HepG2 (cell line): ENCODE measurements at regions not wholly inside any gene's neighbourhood (a gene's known extent, or its start where the extent isn't known, plus 50 kb on each side); places are given as distances from the start of the nearest gene placed in this dataset.

Source experiments
- ATAC-seq: fragments of 200-7000 bp; cut with Tn5 transposase; 3 replicates; pipeline ENCODE4 v1.9.1; 2020; ENCODE audit warnings: mild to moderate bottlenecking, moderate library complexity
- BruUV-seq: library from RNA; stranded (reverse); fragments of 400-500 nt; replicated peaks from 2 replicates; lab custom pipeline; 2021; lab: Mats Ljungman, UMichigan
- CTCF ChIA-PET: fragments of 300-600 bp; formaldehyde crosslinking; extraction: SDS; loops from one replicate; lab custom pipeline; 2021; ENCODE audit warnings: low total read pairs, inconsistent platforms, low intra/inter-chr PET ratio; lab: Yijun Ruan, JAX
- POLR2A ChIA-PET: fragments of 350-600 bp; sonication (Branson Sonifier 250); formaldehyde crosslinking; loops from one replicate; lab custom pipeline; 2020; ENCODE audit warnings: antibody characterized with exemption, inconsistent platforms; lab: Yijun Ruan, JAX
- DNase-seq: peaks from one replicate; pipeline ENCODE4 v3.0.0-alpha.2; 2015; ENCODE audit warnings: low spot score
- FAIRE-seq: peaks from 3 replicates; lab custom pipeline; 2011; peaks lifted over from hg19 to GRCh38; lab: Jason Lieb, UNC
- H2AFZ ChIP-seq: one replicate; pipeline ENCODE4 v1.6.1; 2011; ENCODE audit warnings: low read length, inconsistent platforms
- H3K27ac ChIP-seq: fragments of 300-600 bp; 3 replicates; pipeline ENCODE4 v1.8.0; 2011; ENCODE audit warnings: mixed run types, mild to moderate bottlenecking, mixed read lengths, low read length, inconsistent platforms; ENCODE audit not compliant: insufficient read depth; ENCODE audit errors: extremely low read length
- H3K27me3 ChIP-seq, 2 experiments: fragments of 200-600 bp in 1 of 2; 2 replicates in 1 of 2; 3 replicates in 1 of 2; pipeline versions ENCODE4 v1.6.0 to v1.8.0; 2011; ENCODE audit warnings: low read length in 2 of 2, mild to moderate bottlenecking in 2 of 2, moderate library complexity in 2 of 2, inconsistent platforms in 1 of 2; ENCODE audit not compliant: insufficient read depth in 2 of 2, control insufficient read depth in 1 of 2
- H3K36me3 ChIP-seq, 2 experiments: fragments of 200-600 bp in 1 of 2; replicated peaks in 1 of 2; 2 replicates in 1 of 2; 3 replicates in 1 of 2; pipeline versions ENCODE4 v1.5.1 to v1.8.0; 2011; ENCODE audit warnings: low read length in 2 of 2, inconsistent platforms in 1 of 2; ENCODE audit not compliant: insufficient read depth in 2 of 2, control insufficient read depth in 1 of 2
- H3K4me1 ChIP-seq: 2 replicates; pipeline ENCODE4 v1.5.1; 2012; ENCODE audit warnings: low read length, inconsistent platforms; ENCODE audit not compliant: insufficient read depth
- H3K4me2 ChIP-seq: 2 replicates; pipeline ENCODE4 v1.6.0; 2011; ENCODE audit warnings: low read depth, low read length, inconsistent platforms
- H3K4me3 ChIP-seq, 3 experiments: fragments of 200-600 bp in 1 of 3; sonication (generic), shearing (Covaris generic) in 1 of 3; replicated peaks in 1 of 3; 2 replicates each; pipeline ENCODE4 v1.5.1; 2011 to 2016; ENCODE audit warnings: low read length in 3 of 3, inconsistent platforms in 2 of 3, low read depth in 2 of 3, mild to moderate bottlenecking in 2 of 3, control low read depth in 1 of 3, mixed read lengths in 1 of 3; ENCODE audit not compliant: insufficient read depth in 1 of 3
- H3K79me2 ChIP-seq: one replicate; pipeline ENCODE4 v1.6.1; 2011; ENCODE audit warnings: low read length, inconsistent platforms; ENCODE audit not compliant: insufficient read depth
- H3K9ac ChIP-seq: 2 replicates; pipeline ENCODE4 v1.6.0; 2011; ENCODE audit warnings: mild to moderate bottlenecking, low read depth, low read length, inconsistent platforms; ENCODE audit not compliant: insufficient read depth
- H3K9me3 ChIP-seq: 2 replicates; pipeline ENCODE4 v1.5.1; 2012; ENCODE audit warnings: mild to moderate bottlenecking, low read length
- H4K20me1 ChIP-seq: 2 replicates; pipeline ENCODE4 v1.6.0; 2011; ENCODE audit warnings: inconsistent platforms, mild to moderate bottlenecking, low read length, moderate library complexity; ENCODE audit not compliant: insufficient read depth
- GTF2F1 ChIP-seq: fragments of 150-350 bp; IDR thresholded peaks from 2 replicates; pipeline ENCODE4 v1.6.1; 2014; ENCODE audit warnings: low read length
- MAZ ChIP-seq, 2 experiments: sonication (generic) in 1 of 2; formaldehyde crosslinking in 1 of 2; IDR thresholded peaks; 2 replicates each; pipeline versions ENCODE4 v1.5.0 to v1.6.1; 2012 to 2020; ENCODE audit warnings: low read depth in 2 of 2, mild to moderate bottlenecking in 2 of 2, borderline replicate concordance in 1 of 2, improper control_type of control experiment in 1 of 2, low read length in 1 of 2, missing genetic modification reagents in 1 of 2, moderate library complexity in 1 of 2
- PAF1 ChIP-seq: IDR thresholded peaks from 2 replicates; pipeline ENCODE4 v1.6.1; 2016; ENCODE audit warnings: missing genetic modification reagents, missing compliant biosample characterization
- PCBP1 ChIP-seq: fragments of 200-400 bp; formaldehyde crosslinking; IDR thresholded peaks from 2 replicates; pipeline ENCODE4 v1.6.1; 2017; ENCODE audit warnings: mild to moderate bottlenecking, low read depth, low read length, borderline replicate concordance
- POLR2AphosphoS2 ChIP-seq: IDR thresholded peaks from 2 replicates; pipeline ENCODE4 v1.6.1; 2011; ENCODE audit warnings: low read depth, low read length, improper control_type of control experiment
- SRSF1 ChIP-seq: fragments of 200-400 bp; formaldehyde crosslinking; optimal IDR thresholded peaks from 2 replicates; pipeline ENCODE3; 2017; ENCODE audit warnings: mild to moderate bottlenecking, low read depth, low read length, moderate library complexity
- TCF7 ChIP-seq: sonication (generic); IDR thresholded peaks from 2 replicates; pipeline ENCODE4 v1.6.1; 2016; ENCODE audit warnings: antibody characterized with exemption, low read depth
- ZFAT ChIP-seq: sonication (generic); formaldehyde crosslinking; conservative IDR thresholded peaks from 2 replicates; pipeline ENCODE4 v1.8.1; 2023; ENCODE audit warnings: missing genetic modification reagents, inconsistent platforms
- ZFP36L2 ChIP-seq: sonication (generic); formaldehyde crosslinking; IDR thresholded peaks from 2 replicates; pipeline ENCODE4 v1.4.0; 2020; ENCODE audit warnings: missing genetic modification reagents
- ZNF12 ChIP-seq: sonication (generic); formaldehyde crosslinking; IDR thresholded peaks from 2 replicates; pipeline ENCODE4 v1.5.0; 2020; ENCODE audit warnings: missing genetic modification reagents
- ZNF816 ChIP-seq: sonication (generic); formaldehyde crosslinking; IDR thresholded peaks from 2 replicates; pipeline ENCODE4 v1.8.0; 2022; ENCODE audit warnings: missing genetic modification reagents, mild to moderate bottlenecking, borderline replicate concordance
- WGBS: methylation state at CpG from one replicate; pipeline ENCODE4 v1.1.6; 2017; ENCODE audit warnings: low lambda C conversion rate; 5-methylcytosine and 5-hydroxymethylcytosine counted together
- in situ Hi-C: cut with HindIII; loops from 2 replicates; pipeline ENCODE4 v1.10.0; 2017; ENCODE audit warnings: low pct_unique_long_range_greater_than_20kb; ENCODE audit not compliant: extremely low pct_ligation_motif_present
- intact Hi-C: fragments of 100-400 bp; cut with micrococcal nuclease; formaldehyde crosslinking; loops from one replicate; pipeline ENCODE4 v1.10.0; 2022; ENCODE audit not compliant: unreplicated experiment
- TF ChIP-seq, protein P1 (sequence below): sonication (generic); formaldehyde crosslinking; IDR thresholded peaks from 2 replicates; pipeline ENCODE4 v1.5.1; 2020; ENCODE audit warnings: missing genetic modification reagents, mild to moderate bottlenecking, borderline replicate concordance
- TF ChIP-seq, protein P2 (sequence below): sonication (generic); formaldehyde crosslinking; IDR thresholded peaks from 2 replicates; pipeline ENCODE4 v1.4.0; 2020; ENCODE audit warnings: missing genetic modification reagents, borderline replicate concordance
- TF ChIP-seq, protein P3 (sequence below): sonication (generic); formaldehyde crosslinking; IDR thresholded peaks from 2 replicates; pipeline ENCODE4 v1.5.0; 2020; ENCODE audit warnings: mild to moderate bottlenecking, low read depth, missing genetic modification reagents, borderline replicate concordance

DNA sequence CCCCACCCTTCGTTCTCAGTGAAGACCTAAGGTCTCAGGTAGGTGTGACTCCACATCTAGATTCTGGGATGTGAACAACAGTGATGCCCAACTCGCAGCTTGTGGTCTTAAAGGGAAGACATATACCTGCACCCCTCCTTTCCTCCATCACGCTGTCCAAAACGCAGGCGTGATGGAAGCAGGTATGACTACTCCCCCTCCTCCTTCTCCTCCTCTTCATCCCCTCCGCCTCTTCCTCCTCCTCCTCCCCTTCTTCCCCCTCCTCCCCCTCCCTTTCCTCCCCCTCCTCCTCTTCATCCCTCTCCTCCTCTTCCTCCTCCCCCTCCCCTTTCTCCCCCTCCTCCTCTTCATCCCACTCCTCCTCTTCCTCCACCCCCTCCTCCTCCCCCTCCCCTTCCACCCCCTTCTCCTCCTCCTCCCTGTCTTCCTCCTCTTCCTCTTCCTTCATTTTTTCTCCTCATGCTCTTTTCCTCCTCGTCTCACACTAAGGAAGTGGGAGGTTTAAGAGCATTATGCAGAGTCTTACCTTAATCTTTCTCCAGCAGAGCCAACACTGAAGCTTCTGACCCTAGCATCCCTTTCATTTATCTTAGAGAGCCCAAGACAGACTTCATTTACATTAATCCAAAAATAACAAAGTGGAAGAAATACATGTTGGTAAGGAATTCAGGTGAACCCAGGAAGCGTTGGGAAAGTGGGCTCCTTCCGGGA is 352.5 kb downstream of the FOXL1 start:
- no TSS peak for BruUV-seq
- TF ChIP-seq TCF7 = no peak
- 0 out of 2 replicates have a peak, but pooled peaks have one; percentile 54 for TF ChIP-seq PCBP1
- TF ChIP-seq, all 625 proteins: peak for 1
- ChIA-PET CTCF (no interaction called here), POLR2A (no interaction called here)
- in situ Hi-C loops (no loop called here), intact Hi-C loops (no loop called here)
- Histone ChIP-seq H3K27me3 (peaks cover 4 to 55% of the 10 kb centered on the region in 2 experiments), H2AFZ (no peak overlapping the region), H3K9me3 (no peaks in the 10 kb centered on the region), H3K4me2 (no peak overlapping the region), H3K4me3 (no peak overlapping the region), H4K20me1 (no peaks in the 10 kb centered on the region; the same call in 1 of the 2 replicates), H3K36me3 (no peaks in the 10 kb centered on the region), H3K9ac (no peak overlapping the region), H3K79me2 (no peaks in the 10 kb centered on the region), H3K27ac (no peak overlapping the region), H3K4me1 (no peaks in the 10 kb centered on the region)
- no peak for FAIRE-seq
- 36% methylated on average over 9 of the region's 9 CpGs for WGBS
- no peak for DNase-seq
- no peak for ATAC-seq

DNA sequence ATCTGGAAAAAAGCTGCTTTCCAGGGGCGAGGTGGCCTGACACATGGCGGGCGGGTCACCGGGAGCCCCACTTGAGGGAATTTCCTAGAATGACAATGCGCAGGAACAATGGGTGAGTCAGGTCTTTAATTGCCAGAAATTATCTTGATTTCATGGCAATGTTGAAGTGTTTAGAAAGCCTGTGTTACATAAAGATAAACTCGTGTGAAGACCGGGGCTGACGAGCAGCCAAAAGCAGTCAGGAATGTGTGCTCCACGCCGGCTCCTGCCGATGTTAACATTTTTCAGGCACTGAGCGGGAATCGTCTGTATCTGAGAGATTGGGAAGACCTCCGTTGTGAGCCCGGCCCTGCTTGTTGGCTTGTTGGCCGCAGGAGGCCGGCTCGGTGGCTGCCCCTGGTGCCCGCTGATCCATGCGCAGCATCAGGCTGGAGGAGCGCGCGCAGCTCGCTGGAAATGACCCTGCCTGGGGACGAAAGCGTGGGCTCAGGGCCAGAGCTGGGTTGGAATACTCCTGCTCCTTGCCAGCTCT is 353.1 kb downstream of the FOXL1 start:
- no peak overlapping the region for H2AFZ ChIP-seq
- H3K9me3 ChIP-seq = no peaks in the 10 kb centered on the region
- WGBS = 42% methylated on average over 19 of the region's 26 CpGs
- ATAC-seq (no peak), FAIRE-seq (no peak), DNase-seq (no peak)
- peaks cover 4 to 55% of the 10 kb centered on the region in 2 experiments for H3K27me3 ChIP-seq
- no peak for TF ChIP-seq ZFP36L2
- TF ChIP-seq PAF1 (CRISPR knock-in tag) = no peak
- no peak for TF ChIP-seq ZNF816
- no peak for TF ChIP-seq ZNF12 (CRISPR knock-in tag)
- TF ChIP-seq SRSF1 = no peak
- TF ChIP-seq, protein P1, sequence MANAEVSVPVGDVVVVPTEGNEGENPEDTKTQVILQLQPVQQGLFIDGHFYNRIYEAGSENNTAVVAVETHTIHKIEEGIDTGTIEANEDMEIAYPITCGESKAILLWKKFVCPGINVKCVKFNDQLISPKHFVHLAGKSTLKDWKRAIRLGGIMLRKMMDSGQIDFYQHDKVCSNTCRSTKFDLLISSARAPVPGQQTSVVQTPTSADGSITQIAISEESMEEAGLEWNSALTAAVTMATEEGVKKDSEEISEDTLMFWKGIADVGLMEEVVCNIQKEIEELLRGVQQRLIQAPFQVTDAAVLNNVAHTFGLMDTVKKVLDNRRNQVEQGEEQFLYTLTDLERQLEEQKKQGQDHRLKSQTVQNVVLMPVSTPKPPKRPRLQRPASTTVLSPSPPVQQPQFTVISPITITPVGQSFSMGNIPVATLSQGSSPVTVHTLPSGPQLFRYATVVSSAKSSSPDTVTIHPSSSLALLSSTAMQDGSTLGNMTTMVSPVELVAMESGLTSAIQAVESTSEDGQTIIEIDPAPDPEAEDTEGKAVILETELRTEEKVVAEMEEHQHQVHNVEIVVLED (CRISPR knock-in tag) = no peak
- TF ChIP-seq, protein P2, sequence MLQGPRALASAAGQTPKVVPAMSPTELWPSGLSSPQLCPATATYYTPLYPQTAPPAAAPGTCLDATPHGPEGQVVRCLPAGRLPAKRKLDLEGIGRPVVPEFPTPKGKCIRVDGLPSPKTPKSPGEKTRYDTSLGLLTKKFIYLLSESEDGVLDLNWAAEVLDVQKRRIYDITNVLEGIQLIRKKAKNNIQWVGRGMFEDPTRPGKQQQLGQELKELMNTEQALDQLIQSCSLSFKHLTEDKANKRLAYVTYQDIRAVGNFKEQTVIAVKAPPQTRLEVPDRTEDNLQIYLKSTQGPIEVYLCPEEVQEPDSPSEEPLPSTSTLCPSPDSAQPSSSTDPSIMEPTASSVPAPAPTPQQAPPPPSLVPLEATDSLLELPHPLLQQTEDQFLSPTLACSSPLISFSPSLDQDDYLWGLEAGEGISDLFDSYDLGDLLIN (CRISPR knock-in tag) = no peak
- TF ChIP-seq GTF2F1 = no peak
- TF ChIP-seq ZFAT (CRISPR knock-in tag) = no peak
- TF ChIP-seq, protein P3, sequence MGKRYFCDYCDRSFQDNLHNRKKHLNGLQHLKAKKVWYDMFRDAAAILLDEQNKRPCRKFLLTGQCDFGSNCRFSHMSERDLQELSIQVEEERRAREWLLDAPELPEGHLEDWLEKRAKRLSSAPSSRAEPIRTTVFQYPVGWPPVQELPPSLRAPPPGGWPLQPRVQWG = no peak
- no peak for TF ChIP-seq POLR2AphosphoS2
- TF ChIP-seq MAZ (IDR thresholded peaks at IDR 0.05; ENCODE audit: borderline replicate concordance, low read depth, low read length) = no peak
- TF ChIP-seq MAZ (CRISPR knock-in tag; IDR thresholded peaks at IDR 0.05; ENCODE audit: low read depth) = no peak
- no TSS peak for BruUV-seq
- ChIA-PET POLR2A (no interaction called here), CTCF (no interaction called here)
- no peaks in the 10 kb centered on the region; the same call in 1 of the 2 replicates for H4K20me1 ChIP-seq
- intact Hi-C loops (no loop called here), in situ Hi-C loops (no loop called here)
- no peak overlapping the region for H3K4me3 ChIP-seq
- no peak overlapping the region for H3K4me2 ChIP-seq
- H3K36me3 ChIP-seq = no peaks in the 10 kb centered on the region
- H3K9ac ChIP-seq = no peak overlapping the region
- H3K79me2 ChIP-seq = no peaks in the 10 kb centered on the region
- no peak overlapping the region for H3K27ac ChIP-seq
- no peaks in the 10 kb centered on the region for H3K4me1 ChIP-seq
